GM13977 (cell line): ENCODE measurements at regions not wholly inside any gene's neighbourhood (a gene's known extent, or its start where the extent isn't known, plus 50 kb on each side); places are given as distances from the start of the nearest gene placed in this dataset.

Experiments
- DNase-seq: peaks from one replicate; pipeline ENCODE4 v3.0.0; 2012; ENCODE audit warnings: low spot score
- CTCF ChIP-seq: IDR thresholded peaks from 2 replicates; pipeline ENCODE4 v1.5.1; 2012; ENCODE audit warnings: mild to moderate bottlenecking, control low read depth; ENCODE audit not compliant: insufficient read depth; ENCODE audit errors: extremely low read depth, missing control alignments
- in situ Hi-C: fragments of 300-500 bp; cut with MboI; formaldehyde crosslinking; loops from one replicate; pipeline ENCODE4 v1.12.0; 2022; ENCODE audit warnings: low sequenced_read_pairs, low pct_unique_long_range_greater_than_20kb, mixed read lengths, inconsistent platforms; ENCODE audit not compliant: unreplicated experiment

GRCh38 chr20:39624316-39624715 is 662.2 kb downstream of the DHX35 start:
- in situ Hi-C loops = no loop called here
- DNase-seq = no peak
- TF ChIP-seq CTCF = no peak

- no peak for DNase-seq
- in situ Hi-C loops = no loop called here
- no peak for TF ChIP-seq CTCF
These were observed 661.6 kb downstream of the DHX35 start for GRCh38 chr20:39623584-39624234.

GRCh38 chr20:39619271-39619785 is 657.2 kb downstream of the DHX35 start:
- no peak for TF ChIP-seq CTCF
- no peak for DNase-seq
- in situ Hi-C loops = no loop called here

- DNase-seq = no peak
- no peak for TF ChIP-seq CTCF
- in situ Hi-C loops = no loop called here
These were observed 649.8 kb downstream of the DHX35 start for GRCh38 chr20:39611901-39612300.

GRCh38 chr20:39607141-39607540 is 645.0 kb downstream of the DHX35 start:
- TF ChIP-seq CTCF = no peak
- no peak for DNase-seq
- in situ Hi-C loops = no loop called here

GRCh38 chr20:39605908-39606307 is 643.8 kb downstream of the DHX35 start:
- in situ Hi-C loops = no loop called here
- no peak for DNase-seq

More at GRCh38 chr20:39605908-39606307, 643.8 kb downstream of the DHX35 start:
- TF ChIP-seq CTCF = no peak
